Liver (tissue), 7 donors: ENCODE measurements at regions not wholly inside any gene's neighbourhood (a gene's known extent, or its start where the extent isn't known, plus 50 kb on each side); places are given as distances from the start of the nearest gene placed in this dataset.
"Not testable (repeated sequence)": the region's sequence is repeated elsewhere in the genome, so short reads cannot be mapped to it uniquely, and the experiment has no call there.

ENCODE experiments used
- DNase-seq: peaks from one replicate; pipeline ENCODE4 v3.0.0-alpha.2; 2017; ENCODE audit warnings: low spot score
- H3K27ac ChIP-seq, 2 donors: one replicate each; pipeline ENCODE4 v1.7.0; 2013; ENCODE audit warnings: inconsistent platforms in 2 of 2, low read length in 2 of 2, control low read depth in 1 of 2, low read depth in 1 of 2, mild to moderate bottlenecking in 1 of 2
- H3K27me3 ChIP-seq, 4 donors: one replicate each; pipeline versions ENCODE4 v1.6.1 to v1.7.0; 2013; ENCODE audit warnings: low read length in 3 of 4, inconsistent platforms in 1 of 4, mild to moderate bottlenecking in 1 of 4, moderate library complexity in 1 of 4; ENCODE audit not compliant: control insufficient read depth in 4 of 4, insufficient read depth in 4 of 4
- H3K36me3 ChIP-seq, 4 donors: one replicate each; pipeline versions ENCODE4 v1.6.1 to v1.7.0; 2013; ENCODE audit warnings: low read length in 3 of 4, mild to moderate bottlenecking in 3 of 4, low read depth in 1 of 4, moderate library complexity in 1 of 4; ENCODE audit not compliant: control insufficient read depth in 4 of 4, insufficient read depth in 3 of 4
- H3K4me1 ChIP-seq, 4 donors: one replicate each; pipeline versions ENCODE4 v1.6.1 to v1.7.0; 2013; ENCODE audit warnings: low read length in 3 of 4, mild to moderate bottlenecking in 3 of 4, moderate library complexity in 1 of 4; ENCODE audit not compliant: control insufficient read depth in 4 of 4, insufficient read depth in 4 of 4
- H3K4me3 ChIP-seq, 3 donors: one replicate each; pipeline versions ENCODE4 v1.6.1 to v1.7.0; 2013; ENCODE audit warnings: low read length in 3 of 3, control low read depth in 1 of 3, low read depth in 1 of 3, mild to moderate bottlenecking in 1 of 3
- H3K9ac ChIP-seq, 2 donors: one replicate each; pipeline ENCODE4 v1.7.0; 2013; ENCODE audit warnings: low read length in 2 of 2, mild to moderate bottlenecking in 2 of 2, moderate library complexity in 2 of 2, control low read depth in 1 of 2, low read depth in 1 of 2
- H3K9me3 ChIP-seq, 4 donors: one replicate each; pipeline versions ENCODE4 v1.6.1 to v1.7.0; 2013; ENCODE audit warnings: low read length in 3 of 4; ENCODE audit not compliant: control insufficient read depth in 4 of 4
- FOXA1 ChIP-seq: IDR thresholded peaks from 2 replicates; pipeline ENCODE4 v1.6.1; 2016; ENCODE audit warnings: antibody characterized with exemption
- FOXA2 ChIP-seq: IDR thresholded peaks from 2 replicates; pipeline ENCODE4 v1.6.1; 2016; ENCODE audit warnings: antibody characterized with exemption
- GABPA ChIP-seq, 2 donors: IDR thresholded peaks in 1 of 2; conservative IDR thresholded peaks in 1 of 2; 2 replicates each; pipeline ENCODE4 v1.6.1; 2016; ENCODE audit warnings: antibody characterized with exemption in 2 of 2, mild to moderate bottlenecking in 1 of 2, moderate library complexity in 1 of 2
- HNF4A ChIP-seq, 2 donors: conservative IDR thresholded peaks; 2 replicates each; pipeline ENCODE4 v1.6.1; 2016; ENCODE audit warnings: antibody characterized with exemption in 2 of 2, mild to moderate bottlenecking in 2 of 2
- HNF4G ChIP-seq: IDR thresholded peaks from 2 replicates; pipeline ENCODE4 v1.6.1; 2016; ENCODE audit warnings: antibody characterized with exemption
- JUND ChIP-seq, 2 donors: IDR thresholded peaks; 2 replicates each; pipeline ENCODE4 v1.6.1; 2016; ENCODE audit warnings: antibody characterized with exemption in 2 of 2
- NR2F2 ChIP-seq: IDR thresholded peaks from 2 replicates; pipeline ENCODE4 v1.6.1; 2016; ENCODE audit warnings: antibody characterized with exemption
- RXRA ChIP-seq, 2 donors: IDR thresholded peaks; 2 replicates each; pipeline ENCODE4 v1.6.1; 2017 to 2018; ENCODE audit warnings: antibody characterized with exemption in 2 of 2, mild to moderate bottlenecking in 1 of 2
- SP1 ChIP-seq: IDR thresholded peaks from 2 replicates; pipeline ENCODE4 v1.6.1; 2018; ENCODE audit warnings: antibody characterized with exemption, mild to moderate bottlenecking
- TAF1 ChIP-seq: conservative IDR thresholded peaks from 2 replicates; pipeline ENCODE4 v1.6.1; 2016; ENCODE audit warnings: antibody characterized with exemption, mild to moderate bottlenecking
- WGBS: extraction: QIAGEN DNeasy Blood & Tissue Kit; methylation state at CpG from one replicate; pipeline ENCODE4 v1.1.7; 2013; 5-methylcytosine and 5-hydroxymethylcytosine counted together
- TF ChIP-seq, protein P1 (sequence below): IDR thresholded peaks from 2 replicates; pipeline ENCODE4 v1.6.1; 2016; ENCODE audit warnings: antibody characterized with exemption
- TF ChIP-seq, protein P2 (sequence below): IDR thresholded peaks from 2 replicates; pipeline ENCODE4 v1.6.1; 2016; ENCODE audit warnings: antibody characterized with exemption
- TF ChIP-seq, protein P3 (sequence below): IDR thresholded peaks from 2 replicates; pipeline ENCODE4 v1.6.1; 2016; ENCODE audit warnings: antibody characterized with exemption
- TF ChIP-seq, protein P4 (sequence below): IDR thresholded peaks from 2 replicates; pipeline ENCODE4 v1.6.1; 2016; ENCODE audit warnings: antibody characterized with exemption, mild to moderate bottlenecking
- donor health status: healthy.
- donor health status: healthy.
- donor health status: healthy.
- donor health status: healthy.

DNA sequence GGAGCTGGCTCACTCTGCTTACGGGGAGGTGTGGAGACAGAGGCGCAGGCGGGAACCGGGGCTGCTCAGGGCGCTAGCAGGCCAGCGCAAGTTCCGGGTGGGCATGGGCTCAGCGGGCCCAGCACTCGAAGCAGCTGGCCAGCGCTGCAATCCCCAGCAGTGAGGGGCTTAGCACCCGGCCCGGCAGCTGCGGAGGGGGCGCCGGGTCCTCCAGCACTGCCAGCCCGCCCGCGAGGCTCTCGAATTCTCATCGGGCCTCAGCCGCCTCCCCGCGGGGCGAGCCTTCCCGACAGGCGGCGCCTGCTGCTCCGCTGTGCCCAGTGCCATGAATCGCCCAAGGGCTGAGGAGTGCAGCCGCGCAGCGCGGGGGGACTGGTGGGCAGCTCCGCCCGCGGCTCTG lies 78.6 kb upstream of the MITF start (continued):
- TF ChIP-seq RXRA (IDR thresholded peaks at IDR 0.05) (no peak), FOXA2 (no peak)

DNA sequence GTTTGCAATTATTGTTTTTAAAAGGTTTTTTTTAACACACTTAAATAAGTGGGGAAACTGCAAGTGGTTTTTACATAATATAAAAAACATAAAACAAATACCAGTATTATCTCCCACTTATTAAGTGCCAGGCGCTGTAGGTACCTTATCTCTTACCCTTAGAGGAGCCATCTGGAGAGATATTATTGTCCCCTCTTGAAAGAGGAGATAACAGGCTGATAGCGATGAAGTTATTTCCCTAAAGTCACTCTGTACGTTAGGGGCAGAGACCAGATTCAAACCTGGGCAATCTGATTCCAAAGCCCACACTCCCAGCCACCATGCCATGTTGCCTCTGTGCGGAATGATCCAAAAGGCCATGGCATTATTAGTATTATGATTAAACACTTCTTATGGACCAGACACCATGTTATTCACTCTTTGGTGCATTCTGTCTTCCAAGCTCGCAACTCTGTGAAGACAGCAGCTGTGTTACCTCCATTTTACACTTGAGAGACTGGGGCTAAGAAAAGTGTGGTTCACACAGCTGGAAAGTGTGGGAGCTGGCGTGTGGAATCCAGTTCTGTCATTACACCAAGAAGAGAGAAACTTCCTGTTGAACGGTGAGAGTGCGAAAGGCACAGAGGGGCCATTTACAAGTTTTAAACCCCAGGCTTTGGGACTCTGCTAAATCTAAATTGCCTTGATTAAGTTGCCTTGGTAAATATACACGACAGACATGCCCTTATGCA lies 79.9 kb upstream of the MITF start:
- 62% methylated on average over 9 of the region's 9 CpGs for WGBS
- H3K9me3 ChIP-seq: peaks cover 0 to 3% (median under 1%) of the 10 kb centered on the region in 4 donors
- no peak for DNase-seq
- TF ChIP-seq HNF4G (no peak), JUND (IDR thresholded peaks at IDR 0.05) (no peak), FOXA1 (no peak), GABPA (IDR thresholded peaks at IDR 0.05 in 1 of 2, conservative IDR thresholded peaks at IDR 0.05 in 1 of 2) (no peak), HNF4A (conservative IDR thresholded peaks at IDR 0.05) (no peak), SP1 (no peak), TAF1 (no peak)
- TF ChIP-seq, protein P1, sequence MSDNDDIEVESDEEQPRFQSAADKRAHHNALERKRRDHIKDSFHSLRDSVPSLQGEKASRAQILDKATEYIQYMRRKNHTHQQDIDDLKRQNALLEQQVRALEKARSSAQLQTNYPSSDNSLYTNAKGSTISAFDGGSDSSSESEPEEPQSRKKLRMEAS: no peak
- TF ChIP-seq, protein P2, sequence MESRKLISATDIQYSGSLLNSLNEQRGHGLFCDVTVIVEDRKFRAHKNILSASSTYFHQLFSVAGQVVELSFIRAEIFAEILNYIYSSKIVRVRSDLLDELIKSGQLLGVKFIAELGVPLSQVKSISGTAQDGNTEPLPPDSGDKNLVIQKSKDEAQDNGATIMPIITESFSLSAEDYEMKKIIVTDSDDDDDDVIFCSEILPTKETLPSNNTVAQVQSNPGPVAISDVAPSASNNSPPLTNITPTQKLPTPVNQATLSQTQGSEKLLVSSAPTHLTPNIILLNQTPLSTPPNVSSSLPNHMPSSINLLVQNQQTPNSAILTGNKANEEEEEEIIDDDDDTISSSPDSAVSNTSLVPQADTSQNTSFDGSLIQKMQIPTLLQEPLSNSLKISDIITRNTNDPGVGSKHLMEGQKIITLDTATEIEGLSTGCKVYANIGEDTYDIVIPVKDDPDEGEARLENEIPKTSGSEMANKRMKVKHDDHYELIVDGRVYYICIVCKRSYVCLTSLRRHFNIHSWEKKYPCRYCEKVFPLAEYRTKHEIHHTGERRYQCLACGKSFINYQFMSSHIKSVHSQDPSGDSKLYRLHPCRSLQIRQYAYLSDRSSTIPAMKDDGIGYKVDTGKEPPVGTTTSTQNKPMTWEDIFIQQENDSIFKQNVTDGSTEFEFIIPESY: no peak
- TF ChIP-seq, protein P3, sequence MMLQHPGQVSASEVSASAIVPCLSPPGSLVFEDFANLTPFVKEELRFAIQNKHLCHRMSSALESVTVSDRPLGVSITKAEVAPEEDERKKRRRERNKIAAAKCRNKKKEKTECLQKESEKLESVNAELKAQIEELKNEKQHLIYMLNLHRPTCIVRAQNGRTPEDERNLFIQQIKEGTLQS: no peak
- TF ChIP-seq, protein P4, sequence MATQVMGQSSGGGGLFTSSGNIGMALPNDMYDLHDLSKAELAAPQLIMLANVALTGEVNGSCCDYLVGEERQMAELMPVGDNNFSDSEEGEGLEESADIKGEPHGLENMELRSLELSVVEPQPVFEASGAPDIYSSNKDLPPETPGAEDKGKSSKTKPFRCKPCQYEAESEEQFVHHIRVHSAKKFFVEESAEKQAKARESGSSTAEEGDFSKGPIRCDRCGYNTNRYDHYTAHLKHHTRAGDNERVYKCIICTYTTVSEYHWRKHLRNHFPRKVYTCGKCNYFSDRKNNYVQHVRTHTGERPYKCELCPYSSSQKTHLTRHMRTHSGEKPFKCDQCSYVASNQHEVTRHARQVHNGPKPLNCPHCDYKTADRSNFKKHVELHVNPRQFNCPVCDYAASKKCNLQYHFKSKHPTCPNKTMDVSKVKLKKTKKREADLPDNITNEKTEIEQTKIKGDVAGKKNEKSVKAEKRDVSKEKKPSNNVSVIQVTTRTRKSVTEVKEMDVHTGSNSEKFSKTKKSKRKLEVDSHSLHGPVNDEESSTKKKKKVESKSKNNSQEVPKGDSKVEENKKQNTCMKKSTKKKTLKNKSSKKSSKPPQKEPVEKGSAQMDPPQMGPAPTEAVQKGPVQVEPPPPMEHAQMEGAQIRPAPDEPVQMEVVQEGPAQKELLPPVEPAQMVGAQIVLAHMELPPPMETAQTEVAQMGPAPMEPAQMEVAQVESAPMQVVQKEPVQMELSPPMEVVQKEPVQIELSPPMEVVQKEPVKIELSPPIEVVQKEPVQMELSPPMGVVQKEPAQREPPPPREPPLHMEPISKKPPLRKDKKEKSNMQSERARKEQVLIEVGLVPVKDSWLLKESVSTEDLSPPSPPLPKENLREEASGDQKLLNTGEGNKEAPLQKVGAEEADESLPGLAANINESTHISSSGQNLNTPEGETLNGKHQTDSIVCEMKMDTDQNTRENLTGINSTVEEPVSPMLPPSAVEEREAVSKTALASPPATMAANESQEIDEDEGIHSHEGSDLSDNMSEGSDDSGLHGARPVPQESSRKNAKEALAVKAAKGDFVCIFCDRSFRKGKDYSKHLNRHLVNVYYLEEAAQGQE: no peak
- no peak overlapping the region for H3K27ac ChIP-seq
- H3K4me3 ChIP-seq: no peak overlapping the region
- H3K36me3 ChIP-seq: peaks cover 0 to 1% (median 0%) of the 10 kb centered on the region in 4 donors
- no peaks in the 10 kb centered on the region for H3K27me3 ChIP-seq
- no peak overlapping the region for H3K9ac ChIP-seq
- H3K4me1 ChIP-seq: no peaks in the 10 kb centered on the region

DNA sequence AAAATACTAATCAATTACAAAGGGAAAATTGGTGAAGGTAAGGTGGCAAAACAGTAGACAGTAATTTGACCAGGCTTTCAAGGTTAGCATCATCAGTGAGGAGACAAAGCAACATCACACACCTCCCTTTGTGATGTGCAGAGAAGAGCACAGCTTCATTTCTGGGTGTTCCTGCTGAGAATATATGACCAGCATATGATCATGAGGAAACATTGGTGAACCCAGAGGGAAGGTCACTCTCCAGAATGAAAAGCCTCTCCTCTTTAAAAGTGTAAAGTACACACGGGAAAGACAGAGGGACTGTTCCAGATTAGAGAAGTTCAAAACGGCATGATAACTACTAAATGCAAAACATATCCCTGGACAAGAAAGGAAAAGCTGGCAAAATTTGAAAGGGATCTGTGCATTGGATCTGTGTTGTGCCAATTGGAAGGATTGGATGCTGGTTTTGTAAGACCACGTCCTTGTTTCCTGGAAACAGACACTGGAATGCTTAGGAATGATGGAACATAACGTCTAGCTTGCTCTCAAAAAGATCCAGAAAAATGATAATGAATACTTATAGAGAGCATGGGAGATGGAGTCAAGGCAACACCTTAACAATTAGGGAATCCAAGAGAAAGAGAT lies 80.6 kb upstream of the MITF start:
- H3K9me3 ChIP-seq: peaks cover 0 to 3% (median under 1%) of the 10 kb centered on the region in 4 donors
- no peak overlapping the region for H3K27ac ChIP-seq
- TF ChIP-seq NR2F2 (no peak), GABPA (IDR thresholded peaks at IDR 0.05 in 1 of 2, conservative IDR thresholded peaks at IDR 0.05 in 1 of 2) (no peak)
- peaks cover 0 to 1% (median 0%) of the 10 kb centered on the region in 4 donors for H3K36me3 ChIP-seq
- H3K4me1 ChIP-seq: no peaks in the 10 kb centered on the region
- WGBS: 43% methylated on average over 4 of the region's 4 CpGs
- no peak overlapping the region for H3K4me3 ChIP-seq
- H3K27me3 ChIP-seq: no peaks in the 10 kb centered on the region
- no peak overlapping the region for H3K9ac ChIP-seq
- no peak for DNase-seq

DNA sequence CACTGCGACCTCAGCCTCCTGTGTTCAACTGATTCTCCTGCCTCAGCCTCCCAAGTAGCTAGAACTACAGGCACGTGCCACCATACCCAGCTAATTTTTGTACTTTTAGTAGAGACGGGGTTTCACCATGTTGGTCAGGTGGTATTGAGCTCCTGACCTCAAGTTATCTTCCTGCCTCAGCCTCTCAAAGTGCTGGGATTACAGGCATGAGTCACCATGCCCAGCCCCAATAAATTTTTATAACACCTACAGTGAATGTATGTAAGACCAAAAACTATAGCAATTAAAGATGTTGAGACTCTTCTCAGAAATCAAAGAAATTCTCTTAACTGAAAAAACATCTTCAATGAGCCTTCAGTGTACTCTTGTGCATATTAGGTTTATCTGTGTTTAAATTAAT lies 82.2 kb upstream of the MITF start:
- not testable (repeated sequence) for H3K27me3 ChIP-seq, H3K4me1 ChIP-seq, DNase-seq, H3K4me3 ChIP-seq, H3K9ac ChIP-seq, H3K9me3 ChIP-seq, H3K27ac ChIP-seq, H3K36me3 ChIP-seq
- WGBS: 83% methylated on average over 3 of the region's 3 CpGs
